ENCODE measurements at regions not wholly inside any gene's neighbourhood (a gene's known extent, or its start where the extent isn't known, plus 50 kb on each side); places are given as distances from the start of the nearest gene placed in this dataset.

GRCh38 chr2:56444339-56444738 is 260.5 kb downstream of the CCDC85A start:
- no peak for DNase-seq

GRCh38 chr2:56448403-56449001 is 264.7 kb downstream of the CCDC85A start:
- Histone ChIP-seq H3K27ac (no peak overlapping the region), H3K36me3 (replicated peaks) (no peaks in the 10 kb centered on the region), H3K27me3 (replicated peaks) (no peaks in the 10 kb centered on the region), H3K4me3 (ENCODE audit: low read depth, low read length) (no peak overlapping the region)
- no peak for DNase-seq
- TF ChIP-seq CTCF (IDR thresholded peaks at IDR 0.05; ENCODE audit: low read depth, low read length, missing control alignments) = no peak
- in situ Hi-C loops (cut with HindIII; ENCODE audit: low pct_ligation_motif_present, low sequenced_read_pairs) = no loop called here

More at GRCh38 chr2:56444339-56444738, 260.5 kb downstream of the CCDC85A start:
- in situ Hi-C loops (cut with HindIII; ENCODE audit: low pct_ligation_motif_present, low sequenced_read_pairs) = no loop called here
- no peaks in the 10 kb centered on the region for H3K36me3 ChIP-seq (replicated peaks)
- no peak for TF ChIP-seq CTCF (IDR thresholded peaks at IDR 0.05; ENCODE audit: low read depth, low read length, missing control alignments)
- H3K27me3 ChIP-seq (replicated peaks) = no peaks in the 10 kb centered on the region
- H3K4me3 ChIP-seq (ENCODE audit: low read depth, low read length) = no peak overlapping the region
- H3K27ac ChIP-seq = no peak overlapping the region

- in situ Hi-C loops (cut with HindIII; ENCODE audit: low pct_ligation_motif_present, low sequenced_read_pairs) = no loop called here
- no peak for DNase-seq
- no peaks in the 10 kb centered on the region for H3K27me3 ChIP-seq (replicated peaks)
- H3K4me3 ChIP-seq (ENCODE audit: low read depth, low read length) = no peak overlapping the region
- H3K27ac ChIP-seq = no peak overlapping the region
- no peaks in the 10 kb centered on the region for H3K36me3 ChIP-seq (replicated peaks)
- TF ChIP-seq CTCF (IDR thresholded peaks at IDR 0.05; ENCODE audit: low read depth, low read length, missing control alignments) = no peak
Observed at GRCh38 chr2:56449002-56449431, 265.2 kb downstream of the CCDC85A start.

- no peak overlapping the region for H3K27ac ChIP-seq
- TF ChIP-seq CTCF (IDR thresholded peaks at IDR 0.05; ENCODE audit: low read depth, low read length, missing control alignments) = no peak
- H3K4me3 ChIP-seq (ENCODE audit: low read depth, low read length) = no peak overlapping the region
- in situ Hi-C loops (cut with HindIII; ENCODE audit: low pct_ligation_motif_present, low sequenced_read_pairs) = no loop called here
- H3K36me3 ChIP-seq (replicated peaks) = no peaks in the 10 kb centered on the region
- no peak for DNase-seq
- H3K27me3 ChIP-seq (replicated peaks) = no peaks in the 10 kb centered on the region
Observed at GRCh38 chr2:56449449-56449860, 265.7 kb downstream of the CCDC85A start.

- DNase-seq = no peak
- in situ Hi-C loops (cut with HindIII; ENCODE audit: low pct_ligation_motif_present, low sequenced_read_pairs) = no loop called here
- H3K36me3 ChIP-seq (replicated peaks) = no peaks in the 10 kb centered on the region
- H3K27me3 ChIP-seq (replicated peaks) = no peaks in the 10 kb centered on the region
- TF ChIP-seq CTCF (IDR thresholded peaks at IDR 0.05; ENCODE audit: low read depth, low read length, missing control alignments) = no peak
- no peak overlapping the region for H3K4me3 ChIP-seq (ENCODE audit: low read depth, low read length)
- H3K27ac ChIP-seq = no peak overlapping the region
Observed at GRCh38 chr2:56450047-56450446, 266.3 kb downstream of the CCDC85A start.

GRCh38 chr2:56450772-56451171 is 267.0 kb downstream of the CCDC85A start:
- no peak for TF ChIP-seq CTCF (IDR thresholded peaks at IDR 0.05; ENCODE audit: low read depth, low read length, missing control alignments)
- H3K36me3 ChIP-seq (replicated peaks) = no peaks in the 10 kb centered on the region
- no peak for DNase-seq
- no peak overlapping the region for H3K27ac ChIP-seq
- in situ Hi-C loops (cut with HindIII; ENCODE audit: low pct_ligation_motif_present, low sequenced_read_pairs) = no loop called here
- H3K27me3 ChIP-seq (replicated peaks) = no peaks in the 10 kb centered on the region
- no peak overlapping the region for H3K4me3 ChIP-seq (ENCODE audit: low read depth, low read length)
